Upper lobe of left lung (tissue), 6 donors: ENCODE measurements at regions not wholly inside any gene's neighbourhood (a gene's known extent, or its start where the extent isn't known, plus 50 kb on each side); places are given as distances from the start of the nearest gene placed in this dataset.

Experiments used
- ATAC-seq, 2 donors: fragments of 200-7000 bp; cut with Tn5 transposase; one replicate each; pipeline ENCODE4 v1.9.1; 2022; ENCODE audit warnings: mild to moderate bottlenecking in 2 of 2, moderate library complexity in 2 of 2; ENCODE audit not compliant: low FRiP score in 2 of 2
- DNase-seq, 2 donors: peaks; one replicate each; pipeline ENCODE4 v3.0.0-alpha.2; 2019 to 2020
- H3K27ac ChIP-seq, 4 donors: fragments of 200-600 bp; sonication (generic); one replicate each; pipeline ENCODE4 v1.5.1; 2016 to 2019
- H3K27me3 ChIP-seq, 4 donors: fragments of 200-600 bp; sonication (generic); one replicate each; pipeline ENCODE4 v1.5.1; 2017 to 2019
- H3K36me3 ChIP-seq, 4 donors: fragments of 200-600 bp; sonication (generic); one replicate each; pipeline ENCODE4 v1.5.1; 2016 to 2019
- H3K4me1 ChIP-seq, 4 donors: fragments of 200-600 bp; sonication (generic); one replicate each; pipeline ENCODE4 v1.5.1; 2018 to 2019
- H3K4me3 ChIP-seq, 4 donors: fragments of 200-600 bp; sonication (generic); one replicate each; pipeline ENCODE4 v1.5.1; 2017 to 2019; ENCODE audit warnings: mild to moderate bottlenecking in 2 of 4, moderate library complexity in 1 of 4
- H3K9me3 ChIP-seq, 4 donors: fragments of 200-600 bp; sonication (generic); one replicate each; pipeline ENCODE4 v1.5.1; 2018 to 2019
- CTCF ChIP-seq, 6 experiments: fragments of 450-650 bp in 4 of 6; fragments of 200-600 bp in 2 of 6; sonication (generic) in 2 of 6; IDR thresholded peaks; one replicate each; pipeline ENCODE4 v1.5.1; 2016 to 2019; ENCODE audit warnings: antibody characterized with exemption in 6 of 6
- EP300 ChIP-seq, 4 donors: sonication (generic); formaldehyde crosslinking; IDR thresholded peaks; one replicate each; pipeline ENCODE4 v1.5.1; 2017; ENCODE audit warnings: antibody characterized with exemption in 4 of 4, control low read depth in 2 of 4
- POLR2A ChIP-seq, 4 donors: fragments of 450-650 bp; IDR thresholded peaks; one replicate each; pipeline ENCODE4 v1.5.1; 2016 to 2017; ENCODE audit warnings: antibody characterized with exemption in 4 of 4, mild to moderate bottlenecking in 2 of 4
- POLR2AphosphoS5 ChIP-seq, 2 donors: sonication (generic); formaldehyde crosslinking; IDR thresholded peaks; one replicate each; pipeline ENCODE4 v1.5.1; 2017; ENCODE audit warnings: antibody characterized with exemption in 2 of 2
- WGBS, 2 donors: methylation state at CpG; one replicate each; pipeline ENCODE4 v1.1.5; 2017 to 2018; 5-methylcytosine and 5-hydroxymethylcytosine counted together
- donor health status: DM: no; HTN: no; CAD: no; lungs with moderate emphysema.
- donor health status: DM: no; HTN: yes; CAD: no; lungs with severe emphysema.

- TF ChIP-seq CTCF (IDR thresholded peaks at IDR 0.05) = no peak
- TF ChIP-seq POLR2A (IDR thresholded peaks at IDR 0.05) = no peak
- no peak for TF ChIP-seq POLR2AphosphoS5 (IDR thresholded peaks at IDR 0.05)
- Histone ChIP-seq H3K36me3 (no peaks in the 10 kb centered on the region), H3K4me1 (no peaks in the 10 kb centered on the region), H3K27me3 (no peaks in the 10 kb centered on the region), H3K4me3 (no peak overlapping the region), H3K27ac (no peak overlapping the region), H3K9me3 (peaks cover 0 to 6% (median 3%) of the 10 kb centered on the region in 4 donors)
- ATAC-seq (no peak), DNase-seq (no peak)
These were observed 635.4 kb downstream of the NR2F1-AS1 start for GRCh38 chr5:92945605-92946097.

GRCh38 chr5:92944903-92945604 is 636.0 kb downstream of the NR2F1-AS1 start:
- H3K27ac ChIP-seq = no peak overlapping the region
- no peak for DNase-seq
- peaks cover 0 to 6% (median 2%) of the 10 kb centered on the region in 4 donors for H3K9me3 ChIP-seq
- H3K27me3 ChIP-seq = no peaks in the 10 kb centered on the region
- no peak overlapping the region for H3K4me3 ChIP-seq
- peak in 1 of 2 donors; percentile 49 for ATAC-seq
- WGBS, 2 donors = 36 to 38% methylated on average over 3 of the region's 3 CpGs
- no peaks in the 10 kb centered on the region for H3K36me3 ChIP-seq
- H3K4me1 ChIP-seq = no peaks in the 10 kb centered on the region
- TF ChIP-seq CTCF (IDR thresholded peaks at IDR 0.05) (no peak), POLR2AphosphoS5 (IDR thresholded peaks at IDR 0.05) (no peak), EP300 (IDR thresholded peaks at IDR 0.05) (no peak), POLR2A (IDR thresholded peaks at IDR 0.05) (no peak)

- no peaks in the 10 kb centered on the region for H3K27me3 ChIP-seq
- no peak for DNase-seq
- WGBS, 2 donors = 80 to 91% methylated on average over 2 of the region's 2 CpGs
- ATAC-seq = no peak
- TF ChIP-seq CTCF (IDR thresholded peaks at IDR 0.05) = no peak
- TF ChIP-seq POLR2A (IDR thresholded peaks at IDR 0.05) = no peak
- no peak for TF ChIP-seq POLR2AphosphoS5 (IDR thresholded peaks at IDR 0.05)
- no peak for TF ChIP-seq EP300 (IDR thresholded peaks at IDR 0.05)
- H3K9me3 ChIP-seq = peaks cover 0 to 6% (median 2%) of the 10 kb centered on the region in 4 donors
- no peak overlapping the region for H3K4me3 ChIP-seq
- H3K4me1 ChIP-seq = no peaks in the 10 kb centered on the region
- no peaks in the 10 kb centered on the region for H3K36me3 ChIP-seq
- H3K27ac ChIP-seq = no peak overlapping the region
These were observed 636.7 kb downstream of the NR2F1-AS1 start for GRCh38 chr5:92944337-92944736.

GRCh38 chr5:92942762-92943161 is 638.3 kb downstream of the NR2F1-AS1 start:
- no peaks in the 10 kb centered on the region for H3K4me1 ChIP-seq
- no peaks in the 10 kb centered on the region for H3K9me3 ChIP-seq
- no peaks in the 10 kb centered on the region for H3K27me3 ChIP-seq
- H3K36me3 ChIP-seq = no peaks in the 10 kb centered on the region
- no peak for DNase-seq
- no peak for ATAC-seq
- TF ChIP-seq EP300 (IDR thresholded peaks at IDR 0.05) = no peak
- TF ChIP-seq POLR2A (IDR thresholded peaks at IDR 0.05) = no peak
- no peak for TF ChIP-seq CTCF (IDR thresholded peaks at IDR 0.05)
- no peak for TF ChIP-seq POLR2AphosphoS5 (IDR thresholded peaks at IDR 0.05)
- H3K27ac ChIP-seq = no peak overlapping the region
- H3K4me3 ChIP-seq = no peak overlapping the region

GRCh38 chr5:92941806-92942205 is 639.2 kb downstream of the NR2F1-AS1 start:
- no peaks in the 10 kb centered on the region for H3K27me3 ChIP-seq
- no peaks in the 10 kb centered on the region for H3K9me3 ChIP-seq
- DNase-seq (no peak), ATAC-seq (no peak)
- no peak overlapping the region for H3K4me3 ChIP-seq
- H3K4me1 ChIP-seq = no peaks in the 10 kb centered on the region
- H3K27ac ChIP-seq = no peak overlapping the region
- TF ChIP-seq POLR2A (IDR thresholded peaks at IDR 0.05) (no peak), POLR2AphosphoS5 (IDR thresholded peaks at IDR 0.05) (no peak), CTCF (IDR thresholded peaks at IDR 0.05) (no peak), EP300 (IDR thresholded peaks at IDR 0.05) (no peak)
- WGBS, 2 donors = 87 to 91% methylated on average over 9 of the region's 9 CpGs
- H3K36me3 ChIP-seq = no peaks in the 10 kb centered on the region
